ENCODE measurements at regions not wholly inside any gene's neighbourhood (a gene's known extent, or its start where the extent isn't known, plus 50 kb on each side); places are given as distances from the start of the nearest gene placed in this dataset.

- TF ChIP-seq EZH2 (IDR thresholded peaks at IDR 0.05; ENCODE audit: borderline replicate concordance, low read depth, low read length, severe bottlenecking) (no peak), POLR2AphosphoS5 (IDR thresholded peaks at IDR 0.05; ENCODE audit: insufficient read depth, low read depth, low read length) (no peak), CTCF (IDR thresholded peaks at IDR 0.05; ENCODE audit: extremely low read depth in 1 of 2, insufficient read depth in 1 of 2, low read depth in 1 of 2, low read length in 2 of 2) (no peak), POLR2A (IDR thresholded peaks at IDR 0.05; ENCODE audit: low read depth, low read length) (no peak), MAX (IDR thresholded peaks at IDR 0.05; ENCODE audit: insufficient read depth, insufficient read length) (no peak), JUN (IDR thresholded peaks at IDR 0.05; ENCODE audit: borderline replicate concordance, insufficient read depth, insufficient read length, low read depth) (no peak), MYC (IDR thresholded peaks at IDR 0.05; ENCODE audit: low read depth, low read length) (no peak), FOS (IDR thresholded peaks at IDR 0.05; ENCODE audit: borderline replicate concordance, insufficient read depth, low read length) (no peak), GATA2 (IDR thresholded peaks at IDR 0.05; ENCODE audit: insufficient read depth, insufficient read length, low read depth, low read length) (no peak)
Measured at GRCh38 chr7:156217803-156218202, 405.5 kb upstream of the SHH start.
